Activated CD8-positive, alpha-beta T cell treated with anti-CD3 and anti-CD28 coated beads for 36 hours (primary cell): ENCODE measurements at regions not wholly inside any gene's neighbourhood (a gene's known extent, or its start where the extent isn't known, plus 50 kb on each side); places are given as distances from the start of the nearest gene placed in this dataset.

Source experiments
- ATAC-seq: fragments of 200-7000 bp; cut with Tn5 transposase; one replicate; pipeline ENCODE4 v1.10.0; 2021; ENCODE audit warnings: mild to moderate bottlenecking, moderate library complexity
- CTCF ChIA-PET: fragments of 350-600 bp; sonication (Branson Sonifier 250); formaldehyde crosslinking; loops from one replicate; lab custom pipeline; 2021; ENCODE audit warnings: antibody characterized with exemption; lab: Charles Lee
- POLR2A ChIA-PET: fragments of 350-600 bp; sonication (Branson Sonifier 250); formaldehyde crosslinking; loops from one replicate; lab custom pipeline; 2021; ENCODE audit warnings: antibody characterized with exemption; lab: Charles Lee
- DNase-seq: peaks from one replicate; pipeline ENCODE4 v3.0.0-alpha.2; 2020
- H3K27ac Mint-ChIP-seq: one replicate; pipeline ENCODE4 v1.8.0; 2021; ENCODE audit warnings: mild to moderate bottlenecking, mixed read lengths
- H3K27me3 Mint-ChIP-seq: one replicate; pipeline ENCODE4 v1.8.0; 2021; ENCODE audit warnings: mixed read lengths
- H3K36me3 Mint-ChIP-seq: one replicate; pipeline ENCODE4 v1.8.0; 2021; ENCODE audit warnings: low read depth, mixed read lengths
- H3K4me1 Mint-ChIP-seq: one replicate; pipeline ENCODE4 v1.8.0; 2021; ENCODE audit warnings: low read depth, mixed read lengths
- H3K4me3 Mint-ChIP-seq: one replicate; pipeline ENCODE4 v1.8.0; 2021; ENCODE audit warnings: mild to moderate bottlenecking, moderate library complexity, mixed read lengths
- H3K9me3 Mint-ChIP-seq: one replicate; pipeline ENCODE4 v1.8.0; 2021; ENCODE audit warnings: mixed read lengths
- CTCF ChIP-seq: fragments of 200-600 bp; IDR thresholded peaks from one replicate; pipeline ENCODE4 v1.8.0; 2022; ENCODE audit warnings: antibody characterized with exemption, mild to moderate bottlenecking
- intact Hi-C: fragments of 100-400 bp; cut with micrococcal nuclease; formaldehyde crosslinking; loops from one replicate; pipeline ENCODE4 v1.10.0; 2022

GRCh38 chr3:177742273-177742672, 545.0 kb upstream of the TBL1XR1 start:
- Mint-ChIP-seq H3K36me3 (no peaks in the 10 kb centered on the region), H3K27me3 (no peaks in the 10 kb centered on the region), H3K4me1 (no peaks in the 10 kb centered on the region), H3K27ac (no peak overlapping the region), H3K4me3 (no peak overlapping the region), H3K9me3 (no peaks in the 10 kb centered on the region)
- intact Hi-C loops: no loop called here
- ChIA-PET POLR2A (no interaction called here), CTCF (no interaction called here)
- ATAC-seq (no peak), DNase-seq (no peak)
- no peak for TF ChIP-seq CTCF

GRCh38 chr3:177743173-177743890, 546.0 kb upstream of the TBL1XR1 start:
- Mint-ChIP-seq H3K27ac (no peak overlapping the region), H3K27me3 (no peaks in the 10 kb centered on the region), H3K4me3 (no peak overlapping the region), H3K36me3 (no peaks in the 10 kb centered on the region), H3K9me3 (no peaks in the 10 kb centered on the region), H3K4me1 (no peaks in the 10 kb centered on the region)
- ChIA-PET CTCF (no interaction called here), POLR2A (no interaction called here)
- intact Hi-C loops: no loop called here
- ATAC-seq: no peak
- TF ChIP-seq CTCF: no peak
- DNase-seq: no peak

GRCh38 chr3:177744873-177745606, 547.8 kb upstream of the TBL1XR1 start:
- no peaks in the 10 kb centered on the region for H3K9me3 Mint-ChIP-seq
- no peaks in the 10 kb centered on the region for H3K27me3 Mint-ChIP-seq
- H3K4me1 Mint-ChIP-seq: no peaks in the 10 kb centered on the region
- H3K27ac Mint-ChIP-seq: no peak overlapping the region
- ATAC-seq (no peak), DNase-seq (no peak)
- ChIA-PET POLR2A (no interaction called here), CTCF (no interaction called here)
- H3K36me3 Mint-ChIP-seq: no peaks in the 10 kb centered on the region
- no peak overlapping the region for H3K4me3 Mint-ChIP-seq
- no peak for TF ChIP-seq CTCF
- intact Hi-C loops: no loop called here

- H3K36me3 Mint-ChIP-seq: no peaks in the 10 kb centered on the region
- TF ChIP-seq CTCF: no peak
- CTCF ChIA-PET: interaction anchor here (1.1 kb wide), 1 partner anchor 206 kb away, joined by 3 read pairs; no protein-coding TSS in a partner anchor
These were observed 548.3 kb upstream of the TBL1XR1 start for GRCh38 chr3:177745607-177746005.

GRCh38 chr3:177746337-177746933, 549.2 kb upstream of the TBL1XR1 start:
- no peak for DNase-seq

More at GRCh38 chr3:177745607-177746005, 548.3 kb upstream of the TBL1XR1 start:
- H3K9me3 Mint-ChIP-seq: no peaks in the 10 kb centered on the region
- ATAC-seq (no peak), DNase-seq (no peak)
- H3K27ac Mint-ChIP-seq: no peak overlapping the region
- H3K27me3 Mint-ChIP-seq: no peaks in the 10 kb centered on the region
- intact Hi-C loops: no loop called here
- no peak overlapping the region for H3K4me3 Mint-ChIP-seq
- POLR2A ChIA-PET: no interaction called here
- no peaks in the 10 kb centered on the region for H3K4me1 Mint-ChIP-seq

More at GRCh38 chr3:177746337-177746933, 549.2 kb upstream of the TBL1XR1 start:
- Mint-ChIP-seq H3K4me3 (no peak overlapping the region), H3K27ac (no peak overlapping the region), H3K27me3 (no peaks in the 10 kb centered on the region), H3K9me3 (no peaks in the 10 kb centered on the region), H3K4me1 (no peaks in the 10 kb centered on the region), H3K36me3 (no peaks in the 10 kb centered on the region)
- intact Hi-C loops: no loop called here
- no peak for ATAC-seq
- CTCF ChIA-PET: interaction anchor here (1.1 kb wide), 1 partner anchor 207 kb away, joined by 3 read pairs; no protein-coding TSS in a partner anchor
- POLR2A ChIA-PET: no interaction called here
- TF ChIP-seq CTCF: no peak
